PC-9 (cell line): ENCODE measurements at regions not wholly inside any gene's neighbourhood (a gene's known extent, or its start where the extent isn't known, plus 50 kb on each side); places are given as distances from the start of the nearest gene placed in this dataset.

ENCODE experiments used
- BruUV-seq: library from RNA; stranded (reverse); fragments of 400-500 nt; replicated peaks from 2 replicates; lab custom pipeline; 2021; lab: Mats Ljungman, UMichigan
- CTCF ChIA-PET: fragments of 300-600 bp; sonication (Branson Sonifier 250); formaldehyde crosslinking; loops from one replicate; lab custom pipeline; 2022; ENCODE audit warnings: antibody characterized with exemption; lab: Charles Lee
- POLR2A ChIA-PET: fragments of 300-600 bp; sonication (Branson Sonifier 250); formaldehyde crosslinking; loops from one replicate; lab custom pipeline; 2022; ENCODE audit warnings: antibody characterized with exemption; ENCODE audit not compliant: unreplicated experiment; lab: Charles Lee
- DNase-seq, 2 experiments: peaks; one replicate each; pipeline versions ENCODE4 v3.0.0 to v3.0.0-alpha.2; 2015 to 2022; ENCODE audit warnings: mixed read lengths in 1 of 2
- H2AFZ ChIP-seq: fragments of 200-600 bp; sonication (generic); 2 replicates; pipeline ENCODE4 v1.8.1; 2017; ENCODE audit warnings: antibody characterized with exemption
- H3F3A ChIP-seq: fragments of 200-600 bp; sonication (generic); 2 replicates; pipeline ENCODE4 v1.8.1; 2017; ENCODE audit warnings: antibody characterized with exemption, mild to moderate bottlenecking, low read depth; ENCODE audit not compliant: insufficient read depth
- H3K27ac ChIP-seq: fragments of 200-600 bp; sonication (generic); 2 replicates; pipeline ENCODE4 v1.6.1; 2016; ENCODE audit warnings: mixed run types
- H3K27me3 ChIP-seq: fragments of 200-600 bp; sonication (generic); 2 replicates; pipeline ENCODE4 v1.6.1; 2016; ENCODE audit warnings: low read depth, mixed run types; ENCODE audit not compliant: insufficient read depth
- H3K36me3 ChIP-seq: fragments of 200-600 bp; sonication (generic); 2 replicates; pipeline ENCODE4 v1.6.1; 2016; ENCODE audit warnings: low read depth, mixed run types
- H3K4me1 ChIP-seq: fragments of 200-600 bp; sonication (generic); replicated peaks from 2 replicates; pipeline ENCODE4 v1.6.1; 2016; ENCODE audit warnings: mixed run types; ENCODE audit not compliant: insufficient read depth
- H3K4me2 ChIP-seq: fragments of 200-600 bp; sonication (generic); 2 replicates; pipeline ENCODE4 v1.6.1; 2017; ENCODE audit warnings: mixed run types
- H3K4me3 ChIP-seq: fragments of 200-600 bp; sonication (generic); 2 replicates; pipeline ENCODE4 v1.6.1; 2016; ENCODE audit warnings: mixed run types
- H3K79me2 ChIP-seq: fragments of 200-600 bp; sonication (generic); 2 replicates; pipeline ENCODE4 v1.6.1; 2017; ENCODE audit warnings: low read depth, mixed run types
- H3K9me2 ChIP-seq: fragments of 200-600 bp; sonication (generic); 2 replicates; pipeline ENCODE4 v1.8.1; 2017; ENCODE audit warnings: mild to moderate bottlenecking; ENCODE audit not compliant: insufficient read depth
- H3K9me3 ChIP-seq: fragments of 200-600 bp; sonication (generic); 2 replicates; pipeline ENCODE4 v1.8.1; 2016; ENCODE audit warnings: low read depth; ENCODE audit not compliant: insufficient read depth
- H4K20me1 ChIP-seq: fragments of 200-600 bp; sonication (generic); 2 replicates; pipeline ENCODE4 v1.8.1; 2017; ENCODE audit not compliant: insufficient read depth
- EZH2 ChIP-seq: fragments of 200-600 bp; sonication (generic); IDR thresholded peaks from 2 replicates; pipeline ENCODE4 v1.8.0; 2017; ENCODE audit warnings: antibody characterized with exemption, low read depth
- intact Hi-C: fragments of 100-400 bp; cut with micrococcal nuclease; formaldehyde crosslinking; loops from one replicate; pipeline ENCODE4 v1.10.0; 2022; ENCODE audit not compliant: unreplicated experiment
- TF ChIP-seq, protein P1 (sequence below): fragments of 200-600 bp; sonication (generic); conservative IDR thresholded peaks from 2 replicates; pipeline ENCODE4 v1.6.1; 2017; ENCODE audit warnings: mixed run types, antibody characterized with exemption, mild to moderate bottlenecking, moderate library complexity

DNA sequence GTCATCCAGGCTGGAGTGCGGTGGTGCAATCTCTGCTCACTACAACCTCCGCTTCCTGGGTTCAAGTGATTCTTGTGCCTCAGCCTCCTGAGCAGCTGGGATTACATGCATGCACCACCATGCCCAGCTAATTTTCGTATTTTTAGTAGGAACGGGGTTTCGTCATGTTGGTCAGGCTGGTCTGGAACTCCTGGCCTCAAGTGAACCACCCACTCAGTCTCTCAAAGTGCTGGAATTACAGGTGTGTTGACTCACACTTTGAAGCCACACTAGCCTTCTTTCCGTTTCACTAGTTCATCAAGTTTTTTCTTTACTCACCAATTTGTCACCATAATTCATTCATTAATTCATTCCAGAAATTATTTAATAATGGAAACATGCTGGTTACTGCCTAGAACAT, 298.4 kb upstream of the MTNR1B start:
- H3K27me3 ChIP-seq: no peaks in the 10 kb centered on the region
- no peak overlapping the region for H3K4me2 ChIP-seq
- no peaks in the 10 kb centered on the region for H3K9me3 ChIP-seq
- no peaks in the 10 kb centered on the region for H3F3A ChIP-seq
- no peaks in the 10 kb centered on the region for H3K4me1 ChIP-seq
- intact Hi-C loops: no loop called here
- no peak overlapping the region for H3K4me3 ChIP-seq
- no peaks in the 10 kb centered on the region for H3K36me3 ChIP-seq
- TF ChIP-seq EZH2: no peak
- TF ChIP-seq, protein P1, sequence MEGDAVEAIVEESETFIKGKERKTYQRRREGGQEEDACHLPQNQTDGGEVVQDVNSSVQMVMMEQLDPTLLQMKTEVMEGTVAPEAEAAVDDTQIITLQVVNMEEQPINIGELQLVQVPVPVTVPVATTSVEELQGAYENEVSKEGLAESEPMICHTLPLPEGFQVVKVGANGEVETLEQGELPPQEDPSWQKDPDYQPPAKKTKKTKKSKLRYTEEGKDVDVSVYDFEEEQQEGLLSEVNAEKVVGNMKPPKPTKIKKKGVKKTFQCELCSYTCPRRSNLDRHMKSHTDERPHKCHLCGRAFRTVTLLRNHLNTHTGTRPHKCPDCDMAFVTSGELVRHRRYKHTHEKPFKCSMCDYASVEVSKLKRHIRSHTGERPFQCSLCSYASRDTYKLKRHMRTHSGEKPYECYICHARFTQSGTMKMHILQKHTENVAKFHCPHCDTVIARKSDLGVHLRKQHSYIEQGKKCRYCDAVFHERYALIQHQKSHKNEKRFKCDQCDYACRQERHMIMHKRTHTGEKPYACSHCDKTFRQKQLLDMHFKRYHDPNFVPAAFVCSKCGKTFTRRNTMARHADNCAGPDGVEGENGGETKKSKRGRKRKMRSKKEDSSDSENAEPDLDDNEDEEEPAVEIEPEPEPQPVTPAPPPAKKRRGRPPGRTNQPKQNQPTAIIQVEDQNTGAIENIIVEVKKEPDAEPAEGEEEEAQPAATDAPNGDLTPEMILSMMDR: no peak
- CTCF ChIA-PET: no interaction called here
- no TSS peak for BruUV-seq
- H4K20me1 ChIP-seq: no peaks in the 10 kb centered on the region
- no peak for DNase-seq
- no peak overlapping the region for H3K27ac ChIP-seq
- H3K79me2 ChIP-seq: no peaks in the 10 kb centered on the region
- H3K9me2 ChIP-seq: no peaks in the 10 kb centered on the region
- POLR2A ChIA-PET: no interaction called here
- H2AFZ ChIP-seq: no peak overlapping the region

DNA sequence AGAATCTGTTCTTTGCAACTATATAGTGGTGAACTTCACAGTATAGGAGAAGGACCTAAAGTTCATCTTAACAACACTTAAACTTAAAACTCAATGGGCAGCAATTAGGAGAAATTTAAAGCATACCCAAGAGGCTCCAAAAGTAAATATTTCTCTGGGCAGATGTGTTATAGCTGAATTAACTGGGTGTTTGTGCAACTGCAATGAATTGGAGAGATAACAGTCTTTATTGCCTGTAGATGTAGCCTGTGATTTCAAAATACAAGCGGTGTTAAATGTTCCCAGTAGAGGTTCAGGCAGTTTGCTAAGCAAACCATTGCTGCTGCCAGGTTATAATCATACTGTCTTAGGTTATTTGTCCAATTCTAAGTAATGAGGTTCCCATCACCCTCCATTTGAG, 294.1 kb upstream of the MTNR1B start:
- intact Hi-C loops: no loop called here
- ChIA-PET CTCF (no interaction called here), POLR2A (no interaction called here)
- BruUV-seq: no TSS peak
- Histone ChIP-seq H3K9me2 (no peaks in the 10 kb centered on the region), H4K20me1 (no peaks in the 10 kb centered on the region), H3K4me1 (no peaks in the 10 kb centered on the region), H3F3A (no peaks in the 10 kb centered on the region), H3K79me2 (no peaks in the 10 kb centered on the region), H3K27me3 (no peaks in the 10 kb centered on the region), H3K27ac (no peak overlapping the region), H3K9me3 (peaks cover 4% of the 10 kb centered on the region; the same call in 1 of the 2 replicates), H3K4me3 (no peak overlapping the region), H2AFZ (no peak overlapping the region), H3K36me3 (no peaks in the 10 kb centered on the region), H3K4me2 (no peak overlapping the region)
- no peak for DNase-seq
- no peak for TF ChIP-seq EZH2
- TF ChIP-seq, protein P1: no peak

DNA sequence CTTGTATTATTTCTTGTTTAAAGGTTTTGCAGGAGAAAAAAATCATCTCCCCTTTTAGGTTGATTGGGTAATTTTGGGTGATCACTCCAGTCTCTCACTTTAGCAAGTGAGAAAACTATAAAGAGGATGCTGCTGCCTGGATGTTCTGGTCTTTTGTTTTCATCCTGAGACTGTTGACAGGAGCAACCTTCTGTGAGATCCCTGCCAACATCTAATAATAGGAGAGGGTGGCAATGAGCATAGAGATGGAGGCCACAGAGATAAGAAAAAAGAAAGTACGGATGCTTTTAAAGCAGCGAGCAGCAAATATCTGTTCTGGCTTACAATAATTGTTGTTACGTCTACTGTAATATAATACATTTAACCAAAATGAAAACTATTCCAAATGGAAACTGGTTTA, 293.6 kb upstream of the MTNR1B start:
- no peak for DNase-seq
- Histone ChIP-seq H3K27me3 (no peaks in the 10 kb centered on the region), H2AFZ (no peak overlapping the region), H3K79me2 (no peaks in the 10 kb centered on the region), H4K20me1 (no peaks in the 10 kb centered on the region), H3K9me3 (peaks cover 4% of the 10 kb centered on the region; the same call in 1 of the 2 replicates), H3K27ac (no peak overlapping the region), H3K4me1 (no peaks in the 10 kb centered on the region), H3K36me3 (no peaks in the 10 kb centered on the region), H3K9me2 (no peaks in the 10 kb centered on the region), H3F3A (no peaks in the 10 kb centered on the region), H3K4me3 (no peak overlapping the region), H3K4me2 (no peak overlapping the region)
- CTCF ChIA-PET: no interaction called here
- intact Hi-C loops: no loop called here
- TF ChIP-seq, protein P1: no peak
- TF ChIP-seq EZH2: no peak
- no TSS peak for BruUV-seq
- POLR2A ChIA-PET: no interaction called here
